ENCODE measurements at regions not wholly inside any gene's neighbourhood (a gene's known extent, or its start where the extent isn't known, plus 50 kb on each side); places are given as distances from the start of the nearest gene placed in this dataset.

DNA sequence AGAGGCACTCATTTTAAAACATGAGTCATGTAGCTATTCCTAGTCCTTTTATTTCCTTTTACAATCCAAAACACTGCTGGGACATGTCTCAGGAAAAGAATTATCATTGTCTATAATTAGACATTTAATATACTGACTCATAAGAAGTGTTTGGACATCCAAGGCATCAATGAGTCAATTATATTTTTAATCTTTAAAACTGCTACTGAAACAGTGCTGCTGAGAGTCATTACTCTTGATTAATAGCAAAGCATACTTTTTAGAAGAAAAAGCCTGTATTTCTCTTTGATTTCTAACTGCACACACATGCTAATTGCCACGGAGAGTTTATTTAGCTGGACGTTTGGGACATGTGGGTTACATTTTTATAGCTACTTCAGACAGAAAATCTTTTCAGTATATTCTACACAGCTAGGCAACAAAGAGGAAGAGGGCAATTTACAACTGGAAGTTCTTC, 1249.0 kb upstream of the CDH18 start:
- Mint-ChIP-seq H3K27ac (no peak overlapping the region), H3K27me3 (no peaks in the 10 kb centered on the region), H3K36me3 (ENCODE audit: low read depth) (no peaks in the 10 kb centered on the region), H3K4me1 (ENCODE audit: low read depth) (no peaks in the 10 kb centered on the region), H3K9me3 (peaks cover 12% of the 10 kb centered on the region), H3K4me3 (no peak overlapping the region)
- intact Hi-C loops (cut with DNase I, micrococcal nuclease): no loop called here
- no peaks in the 10 kb centered on the region for H3K4me1 ChIP-seq (ENCODE audit: insufficient read depth, low read length)
- H3K4me3 ChIP-seq (ENCODE audit: low read length): no peak overlapping the region
- no peaks in the 10 kb centered on the region for H3K27me3 ChIP-seq (ENCODE audit: control insufficient read depth in 1 of 2, insufficient read depth in 2 of 2, low read length in 2 of 2)
- POLR2A ChIA-PET: no interaction called here
- H3K9me3 ChIP-seq (ENCODE audit: control insufficient read depth in 1 of 2, insufficient read depth in 1 of 2, low read length in 2 of 2): no peaks in the 10 kb centered on the region
- H3K36me3 ChIP-seq (ENCODE audit: insufficient read depth, low read length): no peaks in the 10 kb centered on the region
- CTCF ChIA-PET: no interaction called here
- no peak overlapping the region for H3K27ac ChIP-seq (ENCODE audit: low read depth in 1 of 2, low read length in 2 of 2)
- no peak for TF ChIP-seq CTCF (IDR thresholded peaks at IDR 0.05)
- DNase-seq: no peak
- ATAC-seq (ENCODE audit: poor library complexity): no peak

DNA sequence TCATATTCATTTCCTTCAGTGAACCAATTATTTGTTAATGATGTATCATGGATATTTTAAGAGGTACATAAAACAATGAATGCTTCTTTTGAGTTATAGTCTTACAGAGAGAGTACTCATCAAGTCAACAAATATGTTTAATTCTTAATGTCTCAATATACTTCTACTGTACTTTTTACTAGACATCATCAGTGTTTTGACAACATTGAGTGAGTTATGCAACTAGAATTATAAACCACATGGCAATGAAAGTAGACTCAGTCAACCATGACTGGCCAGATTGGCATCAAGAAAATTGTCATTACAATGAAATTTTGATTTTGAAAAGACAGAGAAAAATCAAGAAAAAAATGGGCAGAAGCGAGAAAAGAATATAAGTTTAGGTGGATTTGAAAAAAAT, 1248.1 kb upstream of the CDH18 start:
- no peak for DNase-seq
- Histone ChIP-seq H3K27me3 (ENCODE audit: control insufficient read depth in 1 of 2, insufficient read depth in 2 of 2, low read length in 2 of 2) (no peaks in the 10 kb centered on the region), H3K9me3 (ENCODE audit: control insufficient read depth in 1 of 2, insufficient read depth in 1 of 2, low read length in 2 of 2) (no peaks in the 10 kb centered on the region), H3K4me1 (ENCODE audit: insufficient read depth, low read length) (no peaks in the 10 kb centered on the region), H3K27ac (ENCODE audit: low read depth in 1 of 2, low read length in 2 of 2) (no peak overlapping the region), H3K4me3 (ENCODE audit: low read length) (no peak overlapping the region), H3K36me3 (ENCODE audit: insufficient read depth, low read length) (no peaks in the 10 kb centered on the region)
- peaks cover 9% of the 10 kb centered on the region for H3K9me3 Mint-ChIP-seq
- TF ChIP-seq CTCF (IDR thresholded peaks at IDR 0.05): no peak
- H3K27ac Mint-ChIP-seq: no peak overlapping the region
- POLR2A ChIA-PET: no interaction called here
- H3K4me1 Mint-ChIP-seq (ENCODE audit: low read depth): no peaks in the 10 kb centered on the region
- intact Hi-C loops (cut with DNase I, micrococcal nuclease): no loop called here
- ATAC-seq (ENCODE audit: poor library complexity): no peak
- H3K4me3 Mint-ChIP-seq: no peak overlapping the region
- no peaks in the 10 kb centered on the region for H3K36me3 Mint-ChIP-seq (ENCODE audit: low read depth)
- CTCF ChIA-PET: no interaction called here
- H3K27me3 Mint-ChIP-seq: no peaks in the 10 kb centered on the region

DNA sequence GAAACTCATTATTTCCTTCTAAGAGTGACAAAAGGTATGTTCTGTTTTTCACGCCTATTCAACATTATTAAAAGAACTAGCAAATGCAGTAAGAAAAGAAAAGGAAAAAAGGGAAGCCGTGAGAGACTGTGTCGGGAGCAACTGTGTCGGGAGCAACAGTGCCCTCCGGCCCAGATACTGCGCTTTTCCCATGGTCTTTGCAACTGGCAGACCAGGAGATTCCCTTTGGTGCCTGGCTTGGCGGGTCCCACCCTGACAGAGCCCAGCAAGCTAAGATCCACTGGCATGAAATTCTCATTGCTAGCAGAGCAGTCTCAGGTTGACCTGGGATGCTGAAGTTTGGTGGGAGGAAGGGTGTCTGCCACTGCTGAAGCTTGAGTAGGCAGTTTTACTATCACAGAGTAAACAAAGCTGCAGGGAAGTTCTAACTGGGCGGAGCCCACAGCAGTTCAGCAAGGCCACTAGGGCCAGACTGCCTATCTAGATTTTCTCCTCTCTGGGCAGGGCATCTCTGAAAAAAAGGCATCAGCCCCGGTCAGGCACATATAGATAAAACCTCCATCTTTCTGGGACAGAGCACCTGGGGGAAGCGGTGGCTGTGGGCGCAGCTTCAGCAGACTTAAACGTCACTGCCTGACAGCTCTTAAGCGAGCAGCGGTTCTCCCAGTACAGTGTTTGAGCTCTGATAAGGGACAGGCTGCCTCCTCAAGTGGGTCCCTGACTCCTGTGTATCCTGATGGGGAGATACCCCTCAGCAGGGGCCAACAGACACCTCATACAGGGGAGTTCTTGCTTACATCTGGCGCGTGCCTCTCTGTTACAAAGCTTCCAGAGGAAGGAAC, 1237.4 kb upstream of the CDH18 start:
- Mint-ChIP-seq H3K27me3 (no peaks in the 10 kb centered on the region), H3K36me3 (ENCODE audit: low read depth) (no peaks in the 10 kb centered on the region)

More for the DNA sequence above, 1237.4 kb upstream of the CDH18 start:
- Mint-ChIP-seq H3K4me3 (no peak overlapping the region), H3K27ac (no peak overlapping the region), H3K4me1 (ENCODE audit: low read depth) (no peaks in the 10 kb centered on the region), H3K9me3 (peaks cover 7% of the 10 kb centered on the region)
- no peaks in the 10 kb centered on the region for H3K4me1 ChIP-seq (ENCODE audit: insufficient read depth, low read length)
- H3K27ac ChIP-seq (ENCODE audit: low read depth in 1 of 2, low read length in 2 of 2): no peak overlapping the region
- H3K4me3 ChIP-seq (ENCODE audit: low read length): no peak overlapping the region
- no peak for TF ChIP-seq CTCF (IDR thresholded peaks at IDR 0.05)
- peaks cover 8% of the 10 kb centered on the region in 2 experiments for H3K9me3 ChIP-seq (ENCODE audit: control insufficient read depth in 1 of 2, insufficient read depth in 1 of 2, low read length in 2 of 2)
- POLR2A ChIA-PET: no interaction called here
- no peaks in the 10 kb centered on the region for H3K27me3 ChIP-seq (ENCODE audit: control insufficient read depth in 1 of 2, insufficient read depth in 2 of 2, low read length in 2 of 2)
- no peaks in the 10 kb centered on the region for H3K36me3 ChIP-seq (ENCODE audit: insufficient read depth, low read length)
- CTCF ChIA-PET: no interaction called here
- DNase-seq (no peak), ATAC-seq (ENCODE audit: poor library complexity) (no peak)
- intact Hi-C loops (cut with DNase I, micrococcal nuclease): no loop called here
